Trophoblast cell (in vitro differentiated cells and primary cell): ENCODE measurements at regions not wholly inside any gene's neighbourhood (a gene's known extent, or its start where the extent isn't known, plus 50 kb on each side); places are given as distances from the start of the nearest gene placed in this dataset.

ENCODE experiments used
- DNase-seq, 2 donors: peaks; one replicate each; pipeline ENCODE4 v3.0.0-alpha.2; 2016
- H2AFZ ChIP-seq: 2 replicates; pipeline ENCODE4 v1.6.1; 2013; ENCODE audit warnings: low read length, moderate library complexity, mild to moderate bottlenecking; ENCODE audit not compliant: insufficient read depth, poor library complexity
- H2AK5ac ChIP-seq: 2 replicates; pipeline ENCODE4 v1.6.1; 2013; ENCODE audit warnings: mild to moderate bottlenecking, low read length
- H2BK120ac ChIP-seq: 2 replicates; pipeline ENCODE4 v1.6.1; 2013; ENCODE audit warnings: low read length, mild to moderate bottlenecking, moderate library complexity; ENCODE audit not compliant: insufficient read depth, poor library complexity
- H2BK12ac ChIP-seq: 2 replicates; pipeline ENCODE4 v1.6.1; 2013; ENCODE audit warnings: mild to moderate bottlenecking, low read length, moderate library complexity
- H2BK5ac ChIP-seq: 2 replicates; pipeline ENCODE4 v1.6.1; 2013; ENCODE audit warnings: low read length, low read depth, moderate library complexity, mild to moderate bottlenecking; ENCODE audit not compliant: poor library complexity
- H3K14ac ChIP-seq: 2 replicates; pipeline ENCODE4 v1.6.1; 2013; ENCODE audit warnings: mild to moderate bottlenecking, low read length
- H3K18ac ChIP-seq: 2 replicates; pipeline ENCODE4 v1.6.1; 2013; ENCODE audit warnings: mild to moderate bottlenecking, low read length
- H3K23ac ChIP-seq: 2 replicates; pipeline ENCODE4 v1.6.1; 2013; ENCODE audit warnings: low read length
- H3K27ac ChIP-seq: 2 replicates; pipeline ENCODE4 v1.5.1; 2013; ENCODE audit warnings: low read depth, mild to moderate bottlenecking, inconsistent platforms, low read length, moderate library complexity
- H3K27me3 ChIP-seq: 2 replicates; pipeline ENCODE4 v1.6.1; 2013; ENCODE audit warnings: inconsistent platforms, mild to moderate bottlenecking, low read length, moderate library complexity; ENCODE audit not compliant: insufficient read depth
- H3K36me3 ChIP-seq, 2 experiments: 1 replicate in 1 of 2; 2 replicates in 1 of 2; pipeline ENCODE4 v1.6.1; 2013; ENCODE audit warnings: low read length in 2 of 2, mild to moderate bottlenecking in 2 of 2, moderate library complexity in 1 of 2; ENCODE audit not compliant: insufficient read depth in 2 of 2, control insufficient read depth in 1 of 2
- H3K4ac ChIP-seq: 2 replicates; pipeline ENCODE4 v1.6.1; 2013; ENCODE audit warnings: low read depth, mild to moderate bottlenecking, low read length, moderate library complexity
- H3K4me1 ChIP-seq, 2 experiments: 1 replicate in 1 of 2; 2 replicates in 1 of 2; pipeline ENCODE4 v1.6.1; 2013; ENCODE audit warnings: low read length in 2 of 2, mild to moderate bottlenecking in 2 of 2, moderate library complexity in 1 of 2; ENCODE audit not compliant: insufficient read depth in 2 of 2, control insufficient read depth in 1 of 2
- H3K4me2 ChIP-seq: 2 replicates; pipeline ENCODE4 v1.6.1; 2013; ENCODE audit warnings: inconsistent platforms, mild to moderate bottlenecking, low read length, moderate library complexity
- H3K4me3 ChIP-seq: 2 replicates; pipeline ENCODE4 v1.5.1; 2013; ENCODE audit warnings: mild to moderate bottlenecking, low read depth, low read length, inconsistent platforms
- H3K79me1 ChIP-seq: one replicate; pipeline ENCODE4 v1.6.1; 2013; ENCODE audit warnings: low read length
- H3K79me2 ChIP-seq: 2 replicates; pipeline ENCODE4 v1.6.1; 2013; ENCODE audit warnings: low read length, mild to moderate bottlenecking; ENCODE audit not compliant: control insufficient read depth, insufficient read depth, poor library complexity
- H3K9ac ChIP-seq: 2 replicates; pipeline ENCODE4 v1.6.1; 2013; ENCODE audit warnings: mild to moderate bottlenecking, low read length
- H3K9me3 ChIP-seq: 2 replicates; pipeline ENCODE4 v1.6.1; 2013; ENCODE audit warnings: low read depth, mild to moderate bottlenecking, control low read depth, inconsistent platforms, low read length; ENCODE audit not compliant: insufficient read depth
- H4K12ac ChIP-seq: 2 replicates; pipeline ENCODE4 v1.6.1; 2013; ENCODE audit warnings: low read depth, mild to moderate bottlenecking, low read length, moderate library complexity
- H4K8ac ChIP-seq: 2 replicates; pipeline ENCODE4 v1.6.1; 2013; ENCODE audit warnings: low read depth, mild to moderate bottlenecking, low read length, moderate library complexity
- H4K91ac ChIP-seq: one replicate; pipeline ENCODE4 v1.6.1; 2013; ENCODE audit warnings: low read depth, mild to moderate bottlenecking, low read length, moderate library complexity
- WGBS: extraction: QIAGEN DNeasy Blood & Tissue Kit; methylation state at CpG from one replicate; pipeline ENCODE4 v1.1.7; 2013; ENCODE audit warnings: missing lambda C conversion rate; ENCODE audit not compliant: insufficient read length, insufficient coverage; ENCODE audit errors: extremely low coverage; 5-methylcytosine and 5-hydroxymethylcytosine counted together

DNA sequence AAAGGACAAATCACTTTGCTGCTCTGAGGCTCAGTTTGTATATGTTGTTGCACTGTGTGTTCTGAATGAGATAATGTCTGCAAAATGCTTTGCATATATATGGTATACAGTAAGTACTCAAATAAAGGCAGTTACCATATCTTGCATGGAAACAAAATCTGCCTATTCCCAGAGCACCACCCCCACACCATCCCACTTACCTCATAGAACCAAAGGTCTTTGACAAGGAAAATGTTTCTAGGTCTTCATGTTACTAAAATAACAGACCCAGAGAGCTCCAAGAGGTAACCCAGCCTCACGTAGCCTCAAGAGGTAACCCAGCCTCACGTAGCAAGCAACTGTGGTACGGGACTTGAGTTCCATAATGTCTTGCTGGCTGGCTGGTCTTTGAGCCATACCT is 71.6 kb upstream of the CMKLR1 start:
- no peaks in the 10 kb centered on the region for H3K36me3 ChIP-seq
- no peak overlapping the region for H2BK120ac ChIP-seq
- no peaks in the 10 kb centered on the region for H3K9me3 ChIP-seq
- no peak overlapping the region for H3K18ac ChIP-seq
- no peaks in the 10 kb centered on the region for H3K79me2 ChIP-seq
- no peak overlapping the region for H3K4me2 ChIP-seq
- no CpG with 5 or more reads among the region's 3 CpGs for WGBS
- no peak overlapping the region for H3K4ac ChIP-seq
- no peak overlapping the region for H2AK5ac ChIP-seq
- H3K4me3 ChIP-seq: no peak overlapping the region
- H2BK5ac ChIP-seq: no peak overlapping the region
- H4K91ac ChIP-seq: no peak overlapping the region
- H3K27me3 ChIP-seq: no peaks in the 10 kb centered on the region
- H3K27ac ChIP-seq: no peak overlapping the region
- no peak for DNase-seq
- no peak overlapping the region for H2BK12ac ChIP-seq
- no peak overlapping the region for H4K12ac ChIP-seq
- no peak overlapping the region for H3K14ac ChIP-seq
- H3K23ac ChIP-seq: no peak overlapping the region
- H3K4me1 ChIP-seq: no peaks in the 10 kb centered on the region
- H3K79me1 ChIP-seq: no peaks in the 10 kb centered on the region
- no peak overlapping the region for H3K9ac ChIP-seq
- no peak overlapping the region for H2AFZ ChIP-seq
- H4K8ac ChIP-seq: no peak overlapping the region

DNA sequence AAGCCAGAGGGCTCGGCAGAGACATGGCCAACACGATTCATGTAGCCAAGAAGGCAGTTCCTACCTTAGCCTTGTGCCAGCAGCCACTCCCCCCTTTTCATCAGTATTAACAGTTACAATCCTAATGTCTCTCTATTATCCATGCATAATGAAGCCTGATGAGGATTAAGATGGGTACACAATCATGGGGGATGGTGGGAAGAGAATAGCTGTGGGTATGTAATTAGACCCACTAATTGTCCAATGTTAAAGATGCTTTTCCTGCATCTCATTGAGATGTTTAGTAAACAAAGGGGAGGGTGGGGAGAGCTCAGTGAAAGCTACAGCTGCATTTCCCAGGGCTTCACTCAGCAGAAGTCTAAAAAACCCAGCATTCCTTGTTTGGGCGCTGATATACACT is 70.4 kb upstream of the CMKLR1 start:
- H2BK5ac ChIP-seq: no peak overlapping the region

GRCh38 chr12:108403952-108404351 is 64.8 kb upstream of the CMKLR1 start:
- H3K18ac ChIP-seq: no peak overlapping the region
- H2BK12ac ChIP-seq: no peak overlapping the region
- no peak overlapping the region for H3K4ac ChIP-seq
- no peak overlapping the region for H2BK5ac ChIP-seq
- no peak overlapping the region for H3K4me2 ChIP-seq
- no peaks in the 10 kb centered on the region for H3K27me3 ChIP-seq
- H3K9ac ChIP-seq: no peak overlapping the region
- no peaks in the 10 kb centered on the region for H3K9me3 ChIP-seq
- no peak overlapping the region for H3K23ac ChIP-seq
- no peak overlapping the region for H4K12ac ChIP-seq
- H2BK120ac ChIP-seq: no peak overlapping the region
- DNase-seq: no peak
- H3K79me2 ChIP-seq: no peaks in the 10 kb centered on the region
- H3K14ac ChIP-seq: no peak overlapping the region
- H2AK5ac ChIP-seq: no peak overlapping the region
- no peak overlapping the region for H4K8ac ChIP-seq
- no peaks in the 10 kb centered on the region for H3K36me3 ChIP-seq
- no peaks in the 10 kb centered on the region for H3K79me1 ChIP-seq
- no peaks in the 10 kb centered on the region for H3K4me1 ChIP-seq
- H4K91ac ChIP-seq: no peak overlapping the region
- H3K4me3 ChIP-seq: no peak overlapping the region
- no CpG with 5 or more reads among the region's 3 CpGs for WGBS
- H3K27ac ChIP-seq: no peak overlapping the region
- no peak overlapping the region for H2AFZ ChIP-seq

More for the DNA sequence above, 70.4 kb upstream of the CMKLR1 start:
- no peak overlapping the region for H2AK5ac ChIP-seq
- H3K4me1 ChIP-seq: no peaks in the 10 kb centered on the region
- H3K4me2 ChIP-seq: no peak overlapping the region
- H4K8ac ChIP-seq: no peak overlapping the region
- no peak for DNase-seq
- H3K4ac ChIP-seq: no peak overlapping the region
- H3K27ac ChIP-seq: no peak overlapping the region
- no peak overlapping the region for H3K23ac ChIP-seq
- no peak overlapping the region for H3K9ac ChIP-seq
- no peaks in the 10 kb centered on the region for H3K9me3 ChIP-seq
- no peak overlapping the region for H3K18ac ChIP-seq
- no CpG with 5 or more reads among the region's 3 CpGs for WGBS
- H3K36me3 ChIP-seq: no peaks in the 10 kb centered on the region
- no peak overlapping the region for H3K14ac ChIP-seq
- H3K79me1 ChIP-seq: no peaks in the 10 kb centered on the region
- H4K12ac ChIP-seq: no peak overlapping the region
- no peak overlapping the region for H2BK12ac ChIP-seq
- no peak overlapping the region for H2BK120ac ChIP-seq
- H4K91ac ChIP-seq: no peak overlapping the region
- H3K27me3 ChIP-seq: no peaks in the 10 kb centered on the region
- H3K4me3 ChIP-seq: no peak overlapping the region
- H2AFZ ChIP-seq: no peak overlapping the region
- no peaks in the 10 kb centered on the region for H3K79me2 ChIP-seq

GRCh38 chr12:108401964-108402363 is 62.9 kb upstream of the CMKLR1 start:
- Histone ChIP-seq H4K12ac (no peak overlapping the region), H2AFZ (no peak overlapping the region), H3K4me1 (no peaks in the 10 kb centered on the region), H2AK5ac (no peak overlapping the region), H3K79me2 (no peaks in the 10 kb centered on the region), H3K18ac (no peak overlapping the region), H4K91ac (no peak overlapping the region), H3K4me3 (no peak overlapping the region), H2BK120ac (no peak overlapping the region), H3K27ac (no peak overlapping the region), H3K4me2 (no peak overlapping the region), H3K36me3 (no peaks in the 10 kb centered on the region), H3K27me3 (no peaks in the 10 kb centered on the region), H3K9ac (no peak overlapping the region), H3K4ac (no peak overlapping the region), H3K9me3 (no peaks in the 10 kb centered on the region), H2BK5ac (no peak overlapping the region), H3K23ac (no peak overlapping the region), H3K14ac (no peak overlapping the region), H3K79me1 (no peaks in the 10 kb centered on the region), H4K8ac (no peak overlapping the region), H2BK12ac (no peak overlapping the region)
- DNase-seq: no peak
- WGBS: no CpG with 5 or more reads among the region's 3 CpGs
